HUES48 (cell line): ENCODE measurements at regions not wholly inside any gene's neighbourhood (a gene's known extent, or its start where the extent isn't known, plus 50 kb on each side); places are given as distances from the start of the nearest gene placed in this dataset.

ENCODE experiments used
- H3K27ac ChIP-seq: one replicate; pipeline ENCODE4 v1.7.0; 2013; ENCODE audit warnings: low read depth, low read length, inconsistent platforms
- H3K27me3 ChIP-seq: 2 replicates; pipeline ENCODE4 v1.6.1; 2013; ENCODE audit warnings: mild to moderate bottlenecking, low read length; ENCODE audit not compliant: control insufficient read depth, insufficient read depth
- H3K36me3 ChIP-seq: 2 replicates; pipeline ENCODE4 v1.6.1; 2013; ENCODE audit warnings: low read length; ENCODE audit not compliant: control insufficient read depth, insufficient read depth
- H3K4me1 ChIP-seq: 2 replicates; pipeline ENCODE4 v1.6.1; 2013; ENCODE audit warnings: mild to moderate bottlenecking, low read length; ENCODE audit not compliant: control insufficient read depth, insufficient read depth
- H3K4me3 ChIP-seq: 2 replicates; pipeline ENCODE4 v1.5.1; 2013; ENCODE audit warnings: mild to moderate bottlenecking, low read depth, low read length
- H3K9ac ChIP-seq: 2 replicates; pipeline ENCODE4 v1.6.1; 2013; ENCODE audit warnings: mild to moderate bottlenecking, low read depth, low read length, moderate library complexity
- H3K9me3 ChIP-seq: 2 replicates; pipeline ENCODE4 v1.6.1; 2013; ENCODE audit warnings: low read length; ENCODE audit not compliant: control insufficient read depth, insufficient read depth

GRCh38 chr9:129232839-129233591 lies 55.0 kb upstream of the IER5L start:
- Histone ChIP-seq H3K4me3 (no peak overlapping the region), H3K27ac (no peak overlapping the region), H3K9ac (no peak overlapping the region), H3K9me3 (no peaks in the 10 kb centered on the region), H3K36me3 (no peaks in the 10 kb centered on the region), H3K27me3 (no peaks in the 10 kb centered on the region), H3K4me1 (peaks cover 6% of the 10 kb centered on the region; the same call in 1 of the 2 replicates)

GRCh38 chr9:129231759-129232158 lies 53.7 kb upstream of the IER5L start:
- Histone ChIP-seq H3K4me3 (no peak overlapping the region), H3K36me3 (no peaks in the 10 kb centered on the region), H3K27me3 (no peaks in the 10 kb centered on the region), H3K27ac (no peak overlapping the region), H3K9ac (no peak overlapping the region), H3K4me1 (no peaks in the 10 kb centered on the region), H3K9me3 (no peaks in the 10 kb centered on the region)

GRCh38 chr9:129231022-129231739 lies 53.1 kb upstream of the IER5L start:
- Histone ChIP-seq H3K9me3 (no peaks in the 10 kb centered on the region), H3K36me3 (no peaks in the 10 kb centered on the region), H3K4me3 (no peak overlapping the region), H3K9ac (no peak overlapping the region), H3K4me1 (no peaks in the 10 kb centered on the region), H3K27ac (no peak overlapping the region), H3K27me3 (no peaks in the 10 kb centered on the region)

- Histone ChIP-seq H3K27ac (no peak overlapping the region), H3K4me3 (no peak overlapping the region), H3K9ac (no peak overlapping the region), H3K36me3 (no peaks in the 10 kb centered on the region), H3K9me3 (no peaks in the 10 kb centered on the region), H3K4me1 (no peaks in the 10 kb centered on the region), H3K27me3 (no peaks in the 10 kb centered on the region)
Observed at GRCh38 chr9:129230302-129230701, 52.2 kb upstream of the IER5L start.
